Loucy (cell line): ENCODE measurements at regions not wholly inside any gene's neighbourhood (a gene's known extent, or its start where the extent isn't known, plus 50 kb on each side); places are given as distances from the start of the nearest gene placed in this dataset.

ENCODE experiments used
- CTCF ChIP-seq: fragments of 200-600 bp; sonication (generic); conservative IDR thresholded peaks from 2 replicates; pipeline ENCODE4 v1.5.1; 2014; ENCODE audit warnings: mild to moderate bottlenecking, antibody characterized with exemption, low read length
- EZH2phosphoT487 ChIP-seq: fragments of 200-600 bp; IDR thresholded peaks from 2 replicates; pipeline ENCODE4 v1.6.1; 2018; ENCODE audit warnings: antibody characterized with exemption, mild to moderate bottlenecking, moderate library complexity, borderline replicate concordance

GRCh38 chr11:116678887-116679286, 93.9 kb downstream of the BUD13 start:
- TF ChIP-seq CTCF, result no peak
- TF ChIP-seq EZH2phosphoT487, result no peak
